Activated CD8-positive, alpha-beta T cell treated with anti-CD3 and anti-CD28 coated beads for 36 hours (primary cell): ENCODE measurements at regions not wholly inside any gene's neighbourhood (a gene's known extent, or its start where the extent isn't known, plus 50 kb on each side); places are given as distances from the start of the nearest gene placed in this dataset.

Source experiments
- ATAC-seq: fragments of 200-7000 bp; cut with Tn5 transposase; one replicate; pipeline ENCODE4 v1.10.0; 2021; ENCODE audit warnings: mild to moderate bottlenecking, moderate library complexity
- CTCF ChIA-PET: fragments of 350-600 bp; sonication (Branson Sonifier 250); formaldehyde crosslinking; loops from one replicate; lab custom pipeline; 2021; ENCODE audit warnings: antibody characterized with exemption; lab: Charles Lee
- POLR2A ChIA-PET: fragments of 350-600 bp; sonication (Branson Sonifier 250); formaldehyde crosslinking; loops from one replicate; lab custom pipeline; 2021; ENCODE audit warnings: antibody characterized with exemption; lab: Charles Lee
- DNase-seq: peaks from one replicate; pipeline ENCODE4 v3.0.0-alpha.2; 2020
- H3K27ac Mint-ChIP-seq: one replicate; pipeline ENCODE4 v1.8.0; 2021; ENCODE audit warnings: mild to moderate bottlenecking, mixed read lengths
- H3K27me3 Mint-ChIP-seq: one replicate; pipeline ENCODE4 v1.8.0; 2021; ENCODE audit warnings: mixed read lengths
- H3K36me3 Mint-ChIP-seq: one replicate; pipeline ENCODE4 v1.8.0; 2021; ENCODE audit warnings: low read depth, mixed read lengths
- H3K4me1 Mint-ChIP-seq: one replicate; pipeline ENCODE4 v1.8.0; 2021; ENCODE audit warnings: low read depth, mixed read lengths
- H3K4me3 Mint-ChIP-seq: one replicate; pipeline ENCODE4 v1.8.0; 2021; ENCODE audit warnings: mild to moderate bottlenecking, moderate library complexity, mixed read lengths
- H3K9me3 Mint-ChIP-seq: one replicate; pipeline ENCODE4 v1.8.0; 2021; ENCODE audit warnings: mixed read lengths
- CTCF ChIP-seq: fragments of 200-600 bp; IDR thresholded peaks from one replicate; pipeline ENCODE4 v1.8.0; 2022; ENCODE audit warnings: antibody characterized with exemption, mild to moderate bottlenecking
- intact Hi-C: fragments of 100-400 bp; cut with micrococcal nuclease; formaldehyde crosslinking; loops from one replicate; pipeline ENCODE4 v1.10.0; 2022

- Mint-ChIP-seq H3K27ac (peak overlapping the region; percentile 28), H3K36me3 (no peaks in the 10 kb centered on the region), H3K4me3 (no peak overlapping the region), H3K9me3 (no peaks in the 10 kb centered on the region), H3K27me3 (no peaks in the 10 kb centered on the region), H3K4me1 (peaks cover 45% of the 10 kb centered on the region)
- ATAC-seq (no peak), DNase-seq (no peak)
- ChIA-PET POLR2A (interaction anchor here (0.8 to 1.2 kb wide), 4 partner anchors 13 to 1303 kb away, joined by 3 to 4 read pairs (median 3); no protein-coding TSS in a partner anchor), CTCF (interaction anchor here (0.7 to 5.0 kb wide), 31 partner anchors 7 to 1361 kb away, joined by 3 to 94 read pairs (median 6); no protein-coding TSS in a partner anchor)
- no peak for TF ChIP-seq CTCF
- intact Hi-C loops: loop anchor here (5.0 kb wide), 2 partner anchors 78 to 92 kb away; no protein-coding TSS in a partner anchor
These were observed 131.0 kb upstream of the TPRG1 start for GRCh38 chr3:189040656-189041335.

DNA sequence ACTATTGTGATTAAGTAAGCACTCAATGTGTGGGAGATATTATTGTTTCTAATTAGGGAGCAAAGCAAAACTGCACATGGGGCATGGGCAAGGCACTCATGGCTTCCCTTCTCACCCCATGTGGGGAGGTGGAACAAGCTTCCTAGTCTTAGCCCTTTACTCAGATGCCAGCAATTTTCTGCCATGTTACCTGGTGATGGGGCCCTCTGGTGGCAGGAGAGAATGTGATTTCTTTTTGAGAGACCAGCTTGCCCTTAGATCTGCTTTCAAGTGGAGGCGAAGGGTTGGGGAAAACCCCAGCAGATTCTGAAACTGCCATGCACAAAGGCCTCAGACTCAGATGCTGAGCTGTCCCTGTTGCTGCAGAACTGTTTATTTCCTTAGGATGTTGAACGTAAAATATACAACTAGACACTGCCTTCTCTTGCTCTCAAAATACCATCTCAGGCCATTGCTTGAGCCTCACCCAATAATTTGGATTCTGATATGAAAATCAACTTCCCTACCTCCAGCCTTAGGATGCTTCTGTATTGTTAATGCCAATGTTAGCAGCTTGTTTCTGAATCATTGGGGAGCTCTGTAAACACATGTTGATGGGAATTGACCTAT is 130.2 kb upstream of the TPRG1 start:
- ChIA-PET CTCF (interaction anchor here (0.7 to 5.0 kb wide), 43 partner anchors 8 to 1674 kb away, joined by 3 to 94 read pairs (median 5); partner anchors contain the start of gene RTP4), POLR2A (interaction anchor here (0.5 to 1.2 kb wide), 5 partner anchors 8 to 1304 kb away, joined by 3 to 4 read pairs (median 3); no protein-coding TSS in a partner anchor)
- DNase-seq: peak; percentile 89
- peak; percentile 85 for TF ChIP-seq CTCF
- peak overlapping the region; percentile 75 for H3K27ac Mint-ChIP-seq
- H3K9me3 Mint-ChIP-seq: no peaks in the 10 kb centered on the region
- H3K27me3 Mint-ChIP-seq: no peaks in the 10 kb centered on the region
- intact Hi-C loops: loop anchor here (5.0 kb wide), 2 partner anchors 79 to 91 kb away; no protein-coding TSS in a partner anchor
- peaks cover 45% of the 10 kb centered on the region for H3K4me1 Mint-ChIP-seq
- no peaks in the 10 kb centered on the region for H3K36me3 Mint-ChIP-seq
- ATAC-seq: peak; percentile 90
- H3K4me3 Mint-ChIP-seq: no peak overlapping the region

DNA sequence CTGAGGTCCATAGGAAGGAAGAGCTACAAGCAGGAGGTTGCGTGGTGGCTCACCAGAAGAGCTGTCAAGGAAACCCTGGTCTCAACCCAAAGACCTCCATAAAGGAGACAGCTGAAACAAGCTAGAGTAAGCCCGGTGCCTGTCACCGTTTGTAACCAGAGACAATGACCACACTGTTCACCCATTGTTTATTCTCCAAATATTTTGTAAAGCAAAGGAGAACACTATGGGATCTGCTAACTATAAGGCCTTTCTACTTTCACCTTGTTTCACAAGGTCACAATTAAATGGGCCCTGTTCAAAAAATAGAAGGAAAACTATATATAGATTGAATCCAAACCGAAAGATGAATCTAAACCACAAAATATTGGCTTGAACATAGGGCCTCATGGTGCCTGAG is 128.9 kb upstream of the TPRG1 start:
- no peak overlapping the region for H3K27ac Mint-ChIP-seq
- POLR2A ChIA-PET: no interaction called here
- no peaks in the 10 kb centered on the region for H3K9me3 Mint-ChIP-seq
- no peak for TF ChIP-seq CTCF
- peaks cover 45% of the 10 kb centered on the region for H3K4me1 Mint-ChIP-seq
- intact Hi-C loops: loop anchor here (5.0 kb wide), 2 partner anchors 81 to 89 kb away; no protein-coding TSS in a partner anchor
- CTCF ChIA-PET: interaction anchor here (1.9 to 5.0 kb wide), 7 partner anchors 8 to 1304 kb away, joined by 8 to 94 read pairs (median 28); no protein-coding TSS in a partner anchor
- no peak overlapping the region for H3K4me3 Mint-ChIP-seq
- H3K36me3 Mint-ChIP-seq: no peaks in the 10 kb centered on the region
- DNase-seq (no peak), ATAC-seq (no peak)
- peaks cover 3% of the 10 kb centered on the region for H3K27me3 Mint-ChIP-seq

GRCh38 chr3:189049458-189050236 is 122.1 kb upstream of the TPRG1 start:
- ATAC-seq (peak; percentile 64), DNase-seq (peak; percentile 50)
- no peaks in the 10 kb centered on the region for H3K36me3 Mint-ChIP-seq
- no peaks in the 10 kb centered on the region for H3K9me3 Mint-ChIP-seq
- POLR2A ChIA-PET: interaction anchor here (1.0 kb wide), 1 partner anchor 37 kb away, joined by 3 read pairs; no protein-coding TSS in a partner anchor
- H3K27ac Mint-ChIP-seq: peak overlapping the region; percentile 82
- CTCF ChIA-PET: interaction anchor here (1.0 to 6.5 kb wide), 8 partner anchors 9 to 105 kb away, joined by 3 to 53 read pairs (median 5); no protein-coding TSS in a partner anchor
- peaks cover 8% of the 10 kb centered on the region for H3K27me3 Mint-ChIP-seq
- intact Hi-C loops: no loop called here
- H3K4me1 Mint-ChIP-seq: peaks cover 17% of the 10 kb centered on the region
- no peak for TF ChIP-seq CTCF
- H3K4me3 Mint-ChIP-seq: peak overlapping the region; percentile 2
